Effector memory CD4-positive, alpha-beta T cell (primary cell): ENCODE measurements at regions not wholly inside any gene's neighbourhood (a gene's known extent, or its start where the extent isn't known, plus 50 kb on each side); places are given as distances from the start of the nearest gene placed in this dataset.
"Not testable (repeated sequence)": the region's sequence is repeated elsewhere in the genome, so short reads cannot be mapped to it uniquely, and the experiment has no call there.

ENCODE experiments used
- DNase-seq, 3 donors: peaks; one replicate each; pipeline ENCODE4 v3.0.0-alpha.2; 2020
- H3K27ac ChIP-seq: 2 replicates; pipeline ENCODE4 v1.7.0; 2013; ENCODE audit warnings: mild to moderate bottlenecking, low read length, moderate library complexity; ENCODE audit not compliant: insufficient read depth, poor library complexity, severe bottlenecking
- H3K27me3 ChIP-seq: replicated peaks from 2 replicates; pipeline ENCODE4 v1.7.0; 2013; ENCODE audit warnings: mild to moderate bottlenecking, low read length; ENCODE audit not compliant: insufficient read depth, control insufficient read depth, poor library complexity, severe bottlenecking
- H3K36me3 ChIP-seq: 2 replicates; pipeline ENCODE4 v1.7.0; 2013; ENCODE audit warnings: mild to moderate bottlenecking, low read length, moderate library complexity; ENCODE audit not compliant: control insufficient read depth, insufficient read depth
- H3K4me1 ChIP-seq: 2 replicates; pipeline ENCODE4 v1.7.0; 2013; ENCODE audit warnings: low read length, mild to moderate bottlenecking; ENCODE audit not compliant: control insufficient read depth, insufficient read depth, poor library complexity, severe bottlenecking
- H3K4me3 ChIP-seq: 2 replicates; pipeline ENCODE4 v1.7.0; 2013; ENCODE audit warnings: low read length, low read depth, mild to moderate bottlenecking; ENCODE audit not compliant: insufficient read depth, poor library complexity, severe bottlenecking
- H3K9me3 ChIP-seq: 2 replicates; pipeline ENCODE4 v1.7.0; 2013; ENCODE audit warnings: mild to moderate bottlenecking, low read length, moderate library complexity; ENCODE audit not compliant: control insufficient read depth

DNA sequence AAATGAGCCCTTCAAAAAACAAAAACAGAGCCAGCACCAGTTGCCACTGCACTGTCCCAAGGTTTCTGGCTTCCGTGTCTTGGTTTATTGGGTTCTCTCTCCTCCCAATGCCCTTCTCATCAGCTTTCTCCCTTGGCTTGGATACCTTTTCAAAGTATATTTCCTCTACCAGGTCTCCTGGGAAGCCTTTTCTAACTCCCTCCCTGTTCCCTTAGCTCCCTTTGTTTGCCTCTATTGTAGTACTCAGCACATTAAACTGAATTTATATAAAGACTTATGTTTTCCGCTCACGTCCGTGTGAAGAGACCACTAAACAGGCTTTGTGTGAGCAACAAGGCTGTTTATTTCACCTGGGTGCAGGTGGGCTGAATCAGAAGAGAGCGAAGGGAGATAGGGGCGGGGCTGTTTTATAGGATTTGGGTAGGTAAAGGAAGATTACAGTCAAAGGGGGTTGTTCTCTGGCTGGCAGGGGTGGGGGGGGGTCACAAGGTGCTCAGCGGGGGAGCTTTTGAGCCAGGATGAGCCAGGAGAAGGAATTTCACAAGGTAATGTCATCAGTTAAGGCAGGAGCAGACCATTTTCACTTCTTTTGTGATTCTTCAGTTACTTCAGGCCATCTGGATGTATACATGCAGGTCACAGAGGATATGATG, 89.7 kb upstream of the DNAH14 start:
- DNase-seq, H3K9me3 ChIP-seq, H3K27ac ChIP-seq, H3K36me3 ChIP-seq, H3K4me1 ChIP-seq, H3K4me3 ChIP-seq, H3K27me3 ChIP-seq: not testable (repeated sequence)

DNA sequence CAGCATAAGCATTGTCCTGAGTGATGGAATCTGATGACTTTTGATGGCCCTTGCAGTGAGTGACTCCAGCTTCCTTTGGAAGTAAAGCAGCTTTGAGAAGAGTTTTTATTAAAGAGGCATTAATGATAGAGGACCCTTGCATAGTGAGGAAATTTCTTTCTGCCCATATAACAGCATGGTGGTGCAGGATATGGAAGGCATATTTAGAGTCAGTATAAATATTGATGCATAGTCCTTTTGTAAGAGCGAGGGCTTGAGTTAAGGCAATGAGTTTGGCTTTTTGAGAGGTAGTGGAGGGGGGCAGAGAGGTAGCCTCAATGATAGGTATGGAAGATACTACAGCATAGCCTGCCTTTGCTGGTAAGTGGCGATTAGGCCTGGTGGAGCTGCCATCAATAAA, 87.7 kb upstream of the DNAH14 start:
- not testable (repeated sequence) for H3K4me3 ChIP-seq, H3K27ac ChIP-seq, H3K9me3 ChIP-seq, H3K4me1 ChIP-seq, DNase-seq, H3K36me3 ChIP-seq, H3K27me3 ChIP-seq

DNA sequence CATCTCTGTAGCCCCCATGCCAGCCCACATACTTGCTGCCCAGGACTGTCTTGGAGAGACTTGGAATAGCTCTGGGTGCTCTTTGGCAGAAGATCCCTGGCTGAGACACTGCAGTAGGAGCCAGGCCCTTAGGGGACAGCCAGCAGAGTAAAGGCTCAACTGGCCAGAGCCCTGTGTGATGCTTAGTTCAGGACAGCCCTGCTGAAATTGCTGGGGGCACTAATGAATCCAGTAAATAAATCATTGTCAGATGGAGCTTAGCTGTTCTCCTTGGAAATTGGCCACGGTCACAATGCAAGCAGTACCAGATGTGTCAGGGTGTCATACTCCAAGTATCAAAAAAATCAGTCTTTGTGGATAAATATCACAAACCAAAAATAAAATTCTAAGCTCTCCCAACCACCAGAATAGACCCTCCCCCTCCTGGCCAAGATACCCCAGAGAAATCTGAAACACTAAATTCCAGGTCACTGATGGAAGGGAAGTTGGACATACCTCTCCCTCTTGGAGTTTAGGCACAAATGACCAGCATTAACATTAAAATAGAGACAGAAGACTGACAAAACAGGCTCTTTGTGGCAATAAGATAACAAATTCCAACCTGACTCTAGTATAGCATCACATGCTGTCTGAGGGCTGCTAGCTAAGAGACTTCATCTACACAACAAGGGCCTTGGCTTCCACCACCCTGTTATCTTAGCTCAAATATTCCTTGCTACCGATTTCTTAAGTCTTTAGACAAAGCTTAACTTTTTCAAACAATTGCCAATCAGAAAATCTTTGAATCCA, 83.2 kb upstream of the DNAH14 start:
- Histone ChIP-seq H3K27me3 (no peaks in the 10 kb centered on the region), H3K27ac (no peak overlapping the region), H3K36me3 (no peaks in the 10 kb centered on the region), H3K9me3 (no peaks in the 10 kb centered on the region), H3K4me3 (no peak overlapping the region), H3K4me1 (no peaks in the 10 kb centered on the region)
- no peak for DNase-seq

DNA sequence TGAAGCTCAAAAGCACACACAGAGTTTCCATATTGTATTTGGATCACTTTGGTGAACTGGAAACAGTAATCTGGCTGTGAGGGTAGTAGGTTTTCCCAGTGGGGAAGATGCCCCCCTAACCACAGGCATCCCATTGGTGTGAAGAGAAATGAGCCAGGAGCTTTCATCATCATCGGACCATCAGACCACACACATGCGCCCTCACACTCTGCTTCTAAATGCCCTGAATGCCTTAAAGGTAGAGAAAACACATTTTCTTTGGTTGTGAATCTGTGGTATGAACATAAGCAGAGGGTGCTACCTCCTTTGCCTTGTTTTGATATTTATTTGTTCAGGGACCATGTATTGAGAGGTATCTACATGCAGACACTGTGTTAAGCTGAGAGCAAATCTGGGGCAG, 79.0 kb upstream of the DNAH14 start:
- H3K4me3 ChIP-seq = no peak overlapping the region
- H3K4me1 ChIP-seq = no peaks in the 10 kb centered on the region
- no peaks in the 10 kb centered on the region for H3K36me3 ChIP-seq
- DNase-seq = no peak
- no peaks in the 10 kb centered on the region for H3K9me3 ChIP-seq
- no peaks in the 10 kb centered on the region for H3K27me3 ChIP-seq
- H3K27ac ChIP-seq = no peak overlapping the region

DNA sequence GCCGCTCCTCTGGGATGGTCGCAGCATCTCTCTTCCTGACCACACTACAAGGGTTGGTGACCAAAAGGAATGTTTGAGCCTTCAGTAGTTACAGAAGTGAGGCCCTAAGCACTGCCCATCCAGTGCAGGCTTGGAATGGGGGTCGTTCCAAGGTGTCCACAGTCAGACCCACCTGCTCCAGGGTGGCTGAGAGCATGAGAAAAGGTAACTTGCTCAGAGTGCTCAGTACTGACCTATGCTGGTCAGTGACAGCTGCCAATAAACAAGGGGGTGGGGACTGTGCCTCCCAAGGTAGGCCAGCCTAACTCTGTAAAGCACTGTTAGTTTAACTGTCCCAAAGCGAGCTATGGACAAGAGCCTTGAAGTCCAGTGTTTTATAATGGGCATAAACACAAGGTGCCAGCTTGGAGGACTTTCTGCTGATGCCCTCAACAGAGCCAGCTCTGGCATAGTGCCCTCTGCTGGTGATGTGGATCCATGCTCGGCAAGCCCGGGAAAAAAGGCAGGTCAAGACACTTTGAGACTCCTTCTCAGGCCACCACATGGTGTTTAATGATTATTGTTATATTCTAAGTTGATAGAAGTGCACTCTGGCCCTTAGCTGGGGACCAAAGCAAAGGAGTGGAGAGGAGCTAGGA, 78.1 kb upstream of the DNAH14 start:
- no peaks in the 10 kb centered on the region for H3K36me3 ChIP-seq
- H3K4me3 ChIP-seq = no peak overlapping the region
- peak in 2 of 3 donors; percentile 8 to 25 for DNase-seq
- H3K4me1 ChIP-seq = no peaks in the 10 kb centered on the region
- no peaks in the 10 kb centered on the region for H3K27me3 ChIP-seq
- no peaks in the 10 kb centered on the region for H3K9me3 ChIP-seq
- H3K27ac ChIP-seq = no peak overlapping the region

DNA sequence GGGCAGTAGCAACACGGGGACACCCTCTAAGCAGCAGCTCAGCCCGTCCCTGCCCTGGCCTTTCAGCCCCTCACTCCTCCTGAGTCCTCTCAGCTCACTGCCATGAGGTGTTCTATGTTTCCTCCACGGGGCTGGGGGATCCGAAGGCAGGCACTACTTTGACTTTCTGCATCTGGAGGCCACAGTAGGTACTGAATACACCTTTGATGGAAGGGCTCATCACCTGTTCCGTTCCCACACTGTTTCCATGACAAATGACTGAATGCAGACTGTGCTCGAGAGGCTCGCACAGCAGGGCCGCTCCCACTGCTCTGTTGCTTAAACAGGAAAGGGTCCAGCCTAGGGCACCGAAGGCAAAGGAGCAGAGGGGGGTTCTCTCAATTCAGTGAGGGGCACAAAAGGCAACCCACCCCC, 77.6 kb upstream of the DNAH14 start:
- H3K4me1 ChIP-seq = no peaks in the 10 kb centered on the region
- no peak overlapping the region for H3K4me3 ChIP-seq
- no peak overlapping the region for H3K27ac ChIP-seq
- no peak for DNase-seq
- H3K27me3 ChIP-seq = no peaks in the 10 kb centered on the region
- no peaks in the 10 kb centered on the region for H3K9me3 ChIP-seq
- no peaks in the 10 kb centered on the region for H3K36me3 ChIP-seq

DNA sequence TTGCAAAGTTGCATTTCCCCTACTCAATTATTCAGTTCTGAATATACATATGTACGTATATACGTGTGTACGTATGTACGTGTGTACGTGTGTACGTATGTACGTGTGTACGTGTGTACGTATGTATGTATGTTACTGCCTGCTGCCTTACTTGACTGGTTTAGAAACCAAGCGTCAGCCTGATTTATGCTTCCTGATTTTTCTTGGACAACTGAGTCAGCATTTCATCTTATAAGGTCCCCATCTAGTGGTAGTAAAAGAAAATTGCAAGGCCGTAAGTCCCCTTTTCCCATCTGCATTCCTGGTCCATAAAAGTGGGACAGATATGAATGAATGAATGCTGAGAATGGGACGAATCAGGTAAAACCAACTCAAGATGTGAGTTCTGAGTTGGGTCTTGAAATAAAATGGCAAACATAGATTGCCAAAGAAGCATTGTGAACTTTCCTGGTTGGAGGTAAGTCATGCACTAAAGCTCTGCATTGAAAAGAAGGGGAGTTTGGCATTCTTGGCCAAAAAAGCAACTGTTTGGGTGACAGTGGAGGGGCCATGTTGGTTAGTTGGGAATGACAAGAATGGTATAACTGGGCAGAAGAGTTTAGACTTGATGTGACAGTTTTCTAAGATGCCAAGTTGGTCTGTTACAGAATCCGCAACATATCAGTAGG, 76.4 kb upstream of the DNAH14 start:
- H3K36me3 ChIP-seq = no peaks in the 10 kb centered on the region
- no peak overlapping the region for H3K4me3 ChIP-seq
- no peak for DNase-seq
- no peak overlapping the region for H3K27ac ChIP-seq
- no peaks in the 10 kb centered on the region for H3K9me3 ChIP-seq
- H3K4me1 ChIP-seq = no peaks in the 10 kb centered on the region
- no peaks in the 10 kb centered on the region for H3K27me3 ChIP-seq

DNA sequence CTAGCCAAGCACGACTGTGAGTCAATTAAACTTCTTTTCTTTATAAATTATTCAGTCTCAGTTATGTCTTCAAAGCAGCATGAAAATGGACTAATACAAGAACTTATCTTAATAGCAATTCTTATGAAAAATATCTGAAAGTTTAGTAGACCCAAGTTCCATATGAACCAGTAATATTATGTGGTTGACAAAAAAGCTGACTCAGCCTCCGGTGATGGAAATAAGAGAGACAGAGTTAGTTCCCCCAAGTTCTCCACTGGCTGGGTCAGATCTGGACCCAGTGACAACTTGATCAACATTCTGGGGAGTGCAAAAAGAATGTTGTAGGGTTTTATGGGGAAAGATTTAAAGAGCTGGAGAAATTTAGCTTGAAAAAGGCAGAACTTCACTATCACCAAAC, 72.5 kb upstream of the DNAH14 start:
- no peaks in the 10 kb centered on the region for H3K4me1 ChIP-seq
- H3K36me3 ChIP-seq = no peaks in the 10 kb centered on the region
- no peak overlapping the region for H3K27ac ChIP-seq
- H3K9me3 ChIP-seq = no peaks in the 10 kb centered on the region
- no peak overlapping the region for H3K4me3 ChIP-seq
- no peak for DNase-seq
- no peaks in the 10 kb centered on the region for H3K27me3 ChIP-seq

DNA sequence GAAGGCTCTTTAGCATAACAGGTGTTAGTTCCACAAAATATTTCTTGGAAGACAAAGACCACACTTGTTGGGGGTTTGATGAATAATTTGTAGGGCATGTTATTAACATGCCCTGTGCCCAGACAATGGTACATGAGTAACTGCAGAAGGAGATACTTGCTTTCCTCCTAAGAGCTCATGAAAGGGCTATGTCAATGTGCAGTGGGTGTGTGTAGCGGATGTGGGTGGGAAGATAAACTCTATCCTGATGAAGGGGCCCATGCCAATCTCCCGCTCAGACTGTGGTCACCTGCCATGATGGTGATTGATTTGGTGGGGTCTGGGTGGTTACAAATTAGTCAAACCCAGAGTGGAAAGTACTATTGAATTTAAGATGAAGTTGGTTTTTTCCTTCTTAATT, 69.8 kb upstream of the DNAH14 start:
- Histone ChIP-seq H3K27ac (no peak overlapping the region), H3K4me1 (no peaks in the 10 kb centered on the region), H3K36me3 (no peaks in the 10 kb centered on the region), H3K27me3 (no peaks in the 10 kb centered on the region), H3K4me3 (no peak overlapping the region), H3K9me3 (no peaks in the 10 kb centered on the region)
- DNase-seq = no peak
